Osteocyte (in vitro differentiated cells): ENCODE measurements at regions not wholly inside any gene's neighbourhood (a gene's known extent, or its start where the extent isn't known, plus 50 kb on each side); places are given as distances from the start of the nearest gene placed in this dataset.

Source experiments
- DNase-seq: peaks from one replicate; pipeline ENCODE4 v3.0.0; 2021; ENCODE audit warnings: mixed read lengths; ENCODE audit not compliant: unreplicated experiment; ENCODE audit errors: extremely low spot score
- H3K27ac Mint-ChIP-seq: one replicate; pipeline ENCODE4 v1.8.0; 2021; ENCODE audit warnings: mild to moderate bottlenecking, mixed read lengths; ENCODE audit not compliant: unreplicated experiment
- H3K27me3 Mint-ChIP-seq: one replicate; pipeline ENCODE4 v1.8.0; 2021; ENCODE audit warnings: mixed read lengths; ENCODE audit not compliant: unreplicated experiment
- H3K36me3 Mint-ChIP-seq: one replicate; pipeline ENCODE4 v1.8.0; 2021; ENCODE audit warnings: mixed read lengths; ENCODE audit not compliant: unreplicated experiment
- H3K4me1 Mint-ChIP-seq: one replicate; pipeline ENCODE4 v1.8.0; 2021; ENCODE audit warnings: mixed read lengths; ENCODE audit not compliant: unreplicated experiment
- H3K4me3 Mint-ChIP-seq: one replicate; pipeline ENCODE4 v1.8.0; 2021; ENCODE audit warnings: mild to moderate bottlenecking, moderate library complexity, mixed read lengths; ENCODE audit not compliant: unreplicated experiment
- H3K9me3 Mint-ChIP-seq: one replicate; pipeline ENCODE4 v1.8.0; 2021; ENCODE audit warnings: mixed read lengths; ENCODE audit not compliant: unreplicated experiment
- CTCF ChIP-seq: fragments of 200-600 bp; sonication (generic); IDR thresholded peaks from 2 replicates; pipeline ENCODE4 v1.5.0; 2021; ENCODE audit warnings: antibody characterized with exemption, mild to moderate bottlenecking, moderate library complexity

- no peak for DNase-seq
- no peak for TF ChIP-seq CTCF
These were observed 1943.3 kb downstream of the MAT2B start for GRCh38 chr5:165448753-165449152.

GRCh38 chr5:165457859-165458481, 1952.6 kb downstream of the MAT2B start:
- Mint-ChIP-seq H3K9me3 (no peaks in the 10 kb centered on the region), H3K27ac (no peak overlapping the region), H3K4me1 (no peaks in the 10 kb centered on the region), H3K27me3 (no peaks in the 10 kb centered on the region), H3K4me3 (no peak overlapping the region), H3K36me3 (no peaks in the 10 kb centered on the region)
- no peak for DNase-seq
- peak; percentile 56 for TF ChIP-seq CTCF

More at GRCh38 chr5:165448753-165449152, 1943.3 kb downstream of the MAT2B start:
- Mint-ChIP-seq H3K27me3 (peaks cover 3% of the 10 kb centered on the region), H3K27ac (no peak overlapping the region), H3K9me3 (peaks cover 14% of the 10 kb centered on the region), H3K4me3 (no peak overlapping the region), H3K4me1 (no peaks in the 10 kb centered on the region), H3K36me3 (no peaks in the 10 kb centered on the region)

GRCh38 chr5:165459232-165459631, 1953.8 kb downstream of the MAT2B start:
- no peak for TF ChIP-seq CTCF
- no peak for DNase-seq
- H3K9me3 Mint-ChIP-seq, result peaks cover 5% of the 10 kb centered on the region
- H3K27ac Mint-ChIP-seq, result no peak overlapping the region
- H3K27me3 Mint-ChIP-seq, result no peaks in the 10 kb centered on the region
- no peaks in the 10 kb centered on the region for H3K4me1 Mint-ChIP-seq
- no peak overlapping the region for H3K4me3 Mint-ChIP-seq
- H3K36me3 Mint-ChIP-seq, result no peaks in the 10 kb centered on the region

- DNase-seq, result no peak
- TF ChIP-seq CTCF, result no peak
- H3K4me3 Mint-ChIP-seq, result no peak overlapping the region
- no peak overlapping the region for H3K27ac Mint-ChIP-seq
- H3K9me3 Mint-ChIP-seq, result peaks cover 10% of the 10 kb centered on the region
- H3K4me1 Mint-ChIP-seq, result no peaks in the 10 kb centered on the region
- H3K27me3 Mint-ChIP-seq, result no peaks in the 10 kb centered on the region
- no peaks in the 10 kb centered on the region for H3K36me3 Mint-ChIP-seq
These were observed 1955.5 kb downstream of the MAT2B start for GRCh38 chr5:165460911-165461310.

- no peaks in the 10 kb centered on the region for H3K9me3 Mint-ChIP-seq
- TF ChIP-seq CTCF, result no peak
- H3K36me3 Mint-ChIP-seq, result no peaks in the 10 kb centered on the region
- DNase-seq, result no peak
- H3K27me3 Mint-ChIP-seq, result no peaks in the 10 kb centered on the region
- no peak overlapping the region for H3K4me3 Mint-ChIP-seq
- no peak overlapping the region for H3K27ac Mint-ChIP-seq
- H3K4me1 Mint-ChIP-seq, result no peaks in the 10 kb centered on the region
These were observed 1972.1 kb downstream of the MAT2B start for GRCh38 chr5:165477546-165477945.
